ENCODE measurements at regions not wholly inside any gene's neighbourhood (a gene's known extent, or its start where the extent isn't known, plus 50 kb on each side); places are given as distances from the start of the nearest gene placed in this dataset.

- Histone ChIP-seq H3K9ac (replicated peaks; ENCODE audit: extremely low read depth, insufficient read depth, low read length) (no peak overlapping the region), H3K27ac (ENCODE audit: insufficient read depth, low read depth, low read length) (no peak overlapping the region), H4K20me1 (replicated peaks; ENCODE audit: control insufficient read depth, extremely low read depth, insufficient read depth, low read length) (no peaks in the 10 kb centered on the region), H3K9me3 (replicated peaks; ENCODE audit: control insufficient read depth, insufficient read depth, low read length) (no peaks in the 10 kb centered on the region), H3K27me3 (ENCODE audit: control insufficient read depth in 2 of 2, insufficient read depth in 2 of 2, low read length in 2 of 2) (no peaks in the 10 kb centered on the region), H3K9me1 (replicated peaks; ENCODE audit: control insufficient read depth, extremely low read depth, insufficient read depth, low read length) (no peaks in the 10 kb centered on the region), H2AFZ (ENCODE audit: low read depth, low read length) (no peak overlapping the region), H3K4me3 (replicated peaks in 1 of 3; ENCODE audit: insufficient read depth in 1 of 3, low read depth in 1 of 3, low read length in 3 of 3) (no peak overlapping the region), H3K4me1 (ENCODE audit: control insufficient read depth, extremely low read depth, insufficient read depth, low read length) (peaks cover 2% of the 10 kb centered on the region), H3K79me2 (ENCODE audit: control insufficient read depth, insufficient read depth, low read length) (no peaks in the 10 kb centered on the region), H3K4me2 (ENCODE audit: insufficient read depth, low read length) (no peak overlapping the region), H3K36me3 (ENCODE audit: control insufficient read depth in 2 of 2, extremely low read depth in 1 of 2, insufficient read depth in 2 of 2, low read length in 2 of 2) (no peaks in the 10 kb centered on the region)
- FAIRE-seq: no peak
- POLR2A ChIA-PET: no interaction called here
- intact Hi-C loops (cut with micrococcal nuclease): no loop called here
- TF ChIP-seq FOS (IDR thresholded peaks at IDR 0.05; ENCODE audit: borderline replicate concordance, insufficient read depth, low read length): no peak
- no peak for TF ChIP-seq JUN (IDR thresholded peaks at IDR 0.05; ENCODE audit: borderline replicate concordance, insufficient read depth, insufficient read length, low read depth)
- TF ChIP-seq POLR2A (IDR thresholded peaks at IDR 0.05; ENCODE audit: low read depth, low read length): no peak
- no peak for TF ChIP-seq MAX (IDR thresholded peaks at IDR 0.05; ENCODE audit: insufficient read depth, insufficient read length)
- TF ChIP-seq POLR2AphosphoS5 (IDR thresholded peaks at IDR 0.05; ENCODE audit: insufficient read depth, low read depth, low read length): no peak
- no peak for DNase-seq (ENCODE audit: low read depth, low spot score)
- CTCF ChIA-PET: interaction anchor here (4.3 kb wide), 1 partner anchor 1248 kb away, joined by 39 read pairs; no protein-coding TSS in a partner anchor
- BruUV-seq (replicated peaks): no TSS peak
- dilution Hi-C loops (cut with MboI; ENCODE audit: extremely low pct_ligation_motif_present, low sequenced_read_pairs): no loop called here
Measured at GRCh38 chr14:101632520-101632919, 71.2 kb downstream of the DIO3 start.

GRCh38 chr14:101633276-101633675 lies 72.0 kb downstream of the DIO3 start:
- dilution Hi-C loops (cut with MboI; ENCODE audit: extremely low pct_ligation_motif_present, low sequenced_read_pairs): no loop called here
- CTCF ChIA-PET: no interaction called here

More at GRCh38 chr14:101633276-101633675, 72.0 kb downstream of the DIO3 start:
- Histone ChIP-seq H3K27me3 (ENCODE audit: control insufficient read depth in 2 of 2, insufficient read depth in 2 of 2, low read length in 2 of 2) (peaks cover 0 to 2% of the 10 kb centered on the region in 2 experiments), H3K9ac (replicated peaks; ENCODE audit: extremely low read depth, insufficient read depth, low read length) (no peak overlapping the region), H3K36me3 (ENCODE audit: control insufficient read depth in 2 of 2, extremely low read depth in 1 of 2, insufficient read depth in 2 of 2, low read length in 2 of 2) (no peaks in the 10 kb centered on the region), H3K4me2 (ENCODE audit: insufficient read depth, low read length) (no peak overlapping the region), H3K9me3 (replicated peaks; ENCODE audit: control insufficient read depth, insufficient read depth, low read length) (no peaks in the 10 kb centered on the region), H3K27ac (ENCODE audit: insufficient read depth, low read depth, low read length) (no peak overlapping the region), H3K4me3 (replicated peaks in 1 of 3; ENCODE audit: insufficient read depth in 1 of 3, low read depth in 1 of 3, low read length in 3 of 3) (no peak overlapping the region), H4K20me1 (replicated peaks; ENCODE audit: control insufficient read depth, extremely low read depth, insufficient read depth, low read length) (no peaks in the 10 kb centered on the region), H3K4me1 (ENCODE audit: control insufficient read depth, extremely low read depth, insufficient read depth, low read length) (peaks cover under 1% of the 10 kb centered on the region), H3K9me1 (replicated peaks; ENCODE audit: control insufficient read depth, extremely low read depth, insufficient read depth, low read length) (no peaks in the 10 kb centered on the region), H3K79me2 (ENCODE audit: control insufficient read depth, insufficient read depth, low read length) (no peaks in the 10 kb centered on the region), H2AFZ (ENCODE audit: low read depth, low read length) (no peak overlapping the region)
- no peak for DNase-seq (ENCODE audit: low read depth, low spot score)
- no peak for TF ChIP-seq EZH2 (IDR thresholded peaks at IDR 0.05; ENCODE audit: borderline replicate concordance, low read depth, low read length, severe bottlenecking)
- TF ChIP-seq GATA2 (IDR thresholded peaks at IDR 0.05; ENCODE audit: insufficient read depth, insufficient read length, low read depth, low read length): no peak
- TF ChIP-seq POLR2A (IDR thresholded peaks at IDR 0.05; ENCODE audit: low read depth, low read length): no peak
- TF ChIP-seq JUN (IDR thresholded peaks at IDR 0.05; ENCODE audit: borderline replicate concordance, insufficient read depth, insufficient read length, low read depth): no peak
- no peak for TF ChIP-seq MAX (IDR thresholded peaks at IDR 0.05; ENCODE audit: insufficient read depth, insufficient read length)
- no peak for TF ChIP-seq FOS (IDR thresholded peaks at IDR 0.05; ENCODE audit: borderline replicate concordance, insufficient read depth, low read length)
- TF ChIP-seq CTCF (IDR thresholded peaks at IDR 0.05; ENCODE audit: extremely low read depth in 1 of 2, insufficient read depth in 1 of 2, low read depth in 1 of 2, low read length in 2 of 2): no peak
- no peak for TF ChIP-seq MYC (IDR thresholded peaks at IDR 0.05; ENCODE audit: low read depth, low read length)
- TF ChIP-seq POLR2AphosphoS5 (IDR thresholded peaks at IDR 0.05; ENCODE audit: insufficient read depth, low read depth, low read length): no peak
- no TSS peak for BruUV-seq (replicated peaks)
- intact Hi-C loops (cut with micrococcal nuclease): no loop called here
- POLR2A ChIA-PET: no interaction called here
- no peak for FAIRE-seq

Data from endothelial cell of umbilical vein (primary cell).